HepG2 (cell line): ENCODE measurements at regions not wholly inside any gene's neighbourhood (a gene's known extent, or its start where the extent isn't known, plus 50 kb on each side); places are given as distances from the start of the nearest gene placed in this dataset.

Source experiments
- ATAC-seq: fragments of 200-7000 bp; cut with Tn5 transposase; 3 replicates; pipeline ENCODE4 v1.9.1; 2020; ENCODE audit warnings: mild to moderate bottlenecking, moderate library complexity
- BruUV-seq: library from RNA; stranded (reverse); fragments of 400-500 nt; replicated peaks from 2 replicates; lab custom pipeline; 2021; lab: Mats Ljungman, UMichigan
- CTCF ChIA-PET: fragments of 300-600 bp; formaldehyde crosslinking; extraction: SDS; loops from one replicate; lab custom pipeline; 2021; ENCODE audit warnings: low total read pairs, inconsistent platforms, low intra/inter-chr PET ratio; lab: Yijun Ruan, JAX
- POLR2A ChIA-PET: fragments of 350-600 bp; sonication (Branson Sonifier 250); formaldehyde crosslinking; loops from one replicate; lab custom pipeline; 2020; ENCODE audit warnings: antibody characterized with exemption, inconsistent platforms; lab: Yijun Ruan, JAX
- DNase-seq: peaks from one replicate; pipeline ENCODE4 v3.0.0-alpha.2; 2015; ENCODE audit warnings: low spot score
- FAIRE-seq: peaks from 3 replicates; lab custom pipeline; 2011; peaks lifted over from hg19 to GRCh38; lab: Jason Lieb, UNC
- H2AFZ ChIP-seq: one replicate; pipeline ENCODE4 v1.6.1; 2011; ENCODE audit warnings: low read length, inconsistent platforms
- H3K27ac ChIP-seq: fragments of 300-600 bp; 3 replicates; pipeline ENCODE4 v1.8.0; 2011; ENCODE audit warnings: mixed run types, mild to moderate bottlenecking, mixed read lengths, low read length, inconsistent platforms; ENCODE audit not compliant: insufficient read depth; ENCODE audit errors: extremely low read length
- H3K27me3 ChIP-seq, 2 experiments: fragments of 200-600 bp in 1 of 2; 2 replicates in 1 of 2; 3 replicates in 1 of 2; pipeline versions ENCODE4 v1.6.0 to v1.8.0; 2011; ENCODE audit warnings: low read length in 2 of 2, mild to moderate bottlenecking in 2 of 2, moderate library complexity in 2 of 2, inconsistent platforms in 1 of 2; ENCODE audit not compliant: insufficient read depth in 2 of 2, control insufficient read depth in 1 of 2
- H3K36me3 ChIP-seq, 2 experiments: fragments of 200-600 bp in 1 of 2; replicated peaks in 1 of 2; 2 replicates in 1 of 2; 3 replicates in 1 of 2; pipeline versions ENCODE4 v1.5.1 to v1.8.0; 2011; ENCODE audit warnings: low read length in 2 of 2, inconsistent platforms in 1 of 2; ENCODE audit not compliant: insufficient read depth in 2 of 2, control insufficient read depth in 1 of 2
- H3K4me1 ChIP-seq: 2 replicates; pipeline ENCODE4 v1.5.1; 2012; ENCODE audit warnings: low read length, inconsistent platforms; ENCODE audit not compliant: insufficient read depth
- H3K4me2 ChIP-seq: 2 replicates; pipeline ENCODE4 v1.6.0; 2011; ENCODE audit warnings: low read depth, low read length, inconsistent platforms
- H3K4me3 ChIP-seq, 3 experiments: fragments of 200-600 bp in 1 of 3; sonication (generic), shearing (Covaris generic) in 1 of 3; replicated peaks in 1 of 3; 2 replicates each; pipeline ENCODE4 v1.5.1; 2011 to 2016; ENCODE audit warnings: low read length in 3 of 3, inconsistent platforms in 2 of 3, low read depth in 2 of 3, mild to moderate bottlenecking in 2 of 3, control low read depth in 1 of 3, mixed read lengths in 1 of 3; ENCODE audit not compliant: insufficient read depth in 1 of 3
- H3K79me2 ChIP-seq: one replicate; pipeline ENCODE4 v1.6.1; 2011; ENCODE audit warnings: low read length, inconsistent platforms; ENCODE audit not compliant: insufficient read depth
- H3K9ac ChIP-seq: 2 replicates; pipeline ENCODE4 v1.6.0; 2011; ENCODE audit warnings: mild to moderate bottlenecking, low read depth, low read length, inconsistent platforms; ENCODE audit not compliant: insufficient read depth
- H3K9me3 ChIP-seq: 2 replicates; pipeline ENCODE4 v1.5.1; 2012; ENCODE audit warnings: mild to moderate bottlenecking, low read length
- H4K20me1 ChIP-seq: 2 replicates; pipeline ENCODE4 v1.6.0; 2011; ENCODE audit warnings: inconsistent platforms, mild to moderate bottlenecking, low read length, moderate library complexity; ENCODE audit not compliant: insufficient read depth
- ADNP ChIP-seq: sonication (generic); formaldehyde crosslinking; IDR thresholded peaks from 2 replicates; pipeline ENCODE4 v1.4.0; 2020; ENCODE audit warnings: missing genetic modification reagents
- KDM3A ChIP-seq: IDR thresholded peaks from 2 replicates; pipeline ENCODE4 v1.6.1; 2018; ENCODE audit warnings: low read depth, missing compliant biosample characterization
- PAF1 ChIP-seq: IDR thresholded peaks from 2 replicates; pipeline ENCODE4 v1.6.1; 2016; ENCODE audit warnings: missing genetic modification reagents, missing compliant biosample characterization
- RBM39 ChIP-seq: fragments of 200-400 bp; formaldehyde crosslinking; IDR thresholded peaks from one replicate; pipeline ENCODE4 v1.6.1; 2018; ENCODE audit warnings: antibody characterized with exemption, mild to moderate bottlenecking, low read depth, low read length; ENCODE audit not compliant: poor library complexity, severe bottlenecking
- SOX6 ChIP-seq, 2 experiments: fragments of 450-650 bp in 1 of 2; sonication (generic) in 1 of 2; formaldehyde crosslinking in 1 of 2; IDR thresholded peaks; 2 replicates each; pipeline versions ENCODE4 v1.4.0 to v1.6.1; 2017 to 2020; ENCODE audit warnings: antibody characterized with exemption in 1 of 2, mild to moderate bottlenecking in 1 of 2, missing genetic modification reagents in 1 of 2
- SRSF9 ChIP-seq: fragments of 200-400 bp; formaldehyde crosslinking; IDR thresholded peaks from 2 replicates; pipeline ENCODE4 v1.6.1; 2018; ENCODE audit warnings: borderline replicate concordance, mild to moderate bottlenecking, low read depth, low read length; ENCODE audit not compliant: insufficient read depth, poor library complexity, severe bottlenecking
- TCF12 ChIP-seq, 2 experiments: fragments of 450-650 bp in 1 of 2; sonication (generic) in 1 of 2; formaldehyde crosslinking in 1 of 2; IDR thresholded peaks; 2 replicates each; pipeline versions ENCODE4 v1.6.1 to v1.8.0; 2017 to 2022; ENCODE audit warnings: antibody characterized with exemption in 1 of 2, mild to moderate bottlenecking in 1 of 2, missing genetic modification reagents in 1 of 2, moderate library complexity in 1 of 2
- TSC22D2 ChIP-seq: sonication (generic); formaldehyde crosslinking; IDR thresholded peaks from 2 replicates; pipeline ENCODE4 v1.5.1; 2020; ENCODE audit warnings: missing genetic modification reagents, mild to moderate bottlenecking, borderline replicate concordance
- ZNF367 ChIP-seq: sonication (generic); formaldehyde crosslinking; IDR thresholded peaks from 2 replicates; pipeline ENCODE4 v1.4.0; 2020; ENCODE audit warnings: missing genetic modification reagents, borderline replicate concordance
- ZNF501 ChIP-seq: sonication (generic); formaldehyde crosslinking; IDR thresholded peaks from 2 replicates; pipeline ENCODE4 v1.5.1; 2020; ENCODE audit warnings: mild to moderate bottlenecking, moderate library complexity, missing genetic modification reagents
- ZSCAN12 ChIP-seq: sonication (generic); formaldehyde crosslinking; IDR thresholded peaks from 2 replicates; pipeline ENCODE4 v1.9.0; 2021; ENCODE audit warnings: mild to moderate bottlenecking, missing genetic modification reagents
- ZSCAN9 ChIP-seq: IDR thresholded peaks from 2 replicates; pipeline ENCODE4 v1.6.1; 2016; ENCODE audit warnings: borderline replicate concordance
- WGBS: methylation state at CpG from one replicate; pipeline ENCODE4 v1.1.6; 2017; ENCODE audit warnings: low lambda C conversion rate; 5-methylcytosine and 5-hydroxymethylcytosine counted together
- in situ Hi-C: cut with HindIII; loops from 2 replicates; pipeline ENCODE4 v1.10.0; 2017; ENCODE audit warnings: low pct_unique_long_range_greater_than_20kb; ENCODE audit not compliant: extremely low pct_ligation_motif_present
- intact Hi-C: fragments of 100-400 bp; cut with micrococcal nuclease; formaldehyde crosslinking; loops from one replicate; pipeline ENCODE4 v1.10.0; 2022; ENCODE audit not compliant: unreplicated experiment
- TF ChIP-seq, protein P1 (sequence below): IDR thresholded peaks from 2 replicates; pipeline ENCODE4 v1.6.1; 2016; ENCODE audit warnings: missing compliant biosample characterization, missing genetic modification reagents, borderline replicate concordance
- TF ChIP-seq, protein P2 (sequence below): sonication (generic); formaldehyde crosslinking; IDR thresholded peaks from 2 replicates; pipeline ENCODE4 v1.8.1; 2023; ENCODE audit warnings: mild to moderate bottlenecking, missing genetic modification reagents, borderline replicate concordance
- TF ChIP-seq, protein P3 (sequence below): sonication (generic); formaldehyde crosslinking; IDR thresholded peaks from 2 replicates; pipeline ENCODE4 v1.4.0; 2020; ENCODE audit warnings: mild to moderate bottlenecking, missing genetic modification reagents

DNA sequence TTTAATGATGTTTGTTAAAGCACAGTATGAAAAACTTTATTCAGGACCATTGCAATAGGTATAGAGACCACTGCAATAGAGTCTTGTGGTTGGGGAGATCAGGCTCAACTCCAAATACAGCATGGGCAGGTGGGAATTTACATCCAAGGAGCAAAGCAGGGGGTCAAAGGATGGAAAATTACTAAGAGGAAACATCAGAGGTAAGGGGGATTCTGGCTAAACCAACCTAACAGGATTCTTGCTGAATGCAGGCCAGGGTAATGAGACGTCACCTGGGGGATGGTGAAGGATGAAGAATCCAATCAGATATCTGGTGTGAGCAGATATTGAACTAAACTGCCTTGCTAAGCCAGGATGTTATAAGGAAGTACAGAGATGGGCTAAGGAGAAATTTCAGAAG is 126.6 kb upstream of the MIR17HG start:
- TF ChIP-seq ADNP (CRISPR knock-in tag) = no peak
- no peak for TF ChIP-seq PAF1 (CRISPR knock-in tag)
- no peak for TF ChIP-seq ZNF501 (CRISPR knock-in tag)
- TF ChIP-seq TSC22D2 (CRISPR knock-in tag) = no peak
- no peak for TF ChIP-seq ZNF367
- TF ChIP-seq, protein P1, sequence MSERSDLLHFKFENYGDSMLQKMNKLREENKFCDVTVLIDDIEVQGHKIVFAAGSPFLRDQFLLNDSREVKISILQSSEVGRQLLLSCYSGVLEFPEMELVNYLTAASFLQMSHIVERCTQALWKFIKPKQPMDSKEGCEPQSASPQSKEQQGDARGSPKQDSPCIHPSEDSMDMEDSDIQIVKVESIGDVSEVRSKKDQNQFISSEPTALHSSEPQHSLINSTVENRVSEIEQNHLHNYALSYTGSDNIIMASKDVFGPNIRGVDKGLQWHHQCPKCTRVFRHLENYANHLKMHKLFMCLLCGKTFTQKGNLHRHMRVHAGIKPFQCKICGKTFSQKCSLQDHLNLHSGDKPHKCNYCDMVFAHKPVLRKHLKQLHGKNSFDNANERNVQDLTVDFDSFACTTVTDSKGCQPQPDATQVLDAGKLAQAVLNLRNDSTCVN (CRISPR knock-in tag) = no peak
- TF ChIP-seq, protein P2, sequence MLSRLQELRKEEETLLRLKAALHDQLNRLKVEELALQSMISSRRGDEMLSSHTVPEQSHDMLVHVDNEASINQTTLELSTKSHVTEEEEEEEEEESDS = no peak
- TF ChIP-seq ZSCAN9 (CRISPR knock-in tag) = no peak
- no peak for TF ChIP-seq SRSF9
- TF ChIP-seq, protein P3, sequence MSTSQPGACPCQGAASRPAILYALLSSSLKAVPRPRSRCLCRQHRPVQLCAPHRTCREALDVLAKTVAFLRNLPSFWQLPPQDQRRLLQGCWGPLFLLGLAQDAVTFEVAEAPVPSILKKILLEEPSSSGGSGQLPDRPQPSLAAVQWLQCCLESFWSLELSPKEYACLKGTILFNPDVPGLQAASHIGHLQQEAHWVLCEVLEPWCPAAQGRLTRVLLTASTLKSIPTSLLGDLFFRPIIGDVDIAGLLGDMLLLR = no peak
- TF ChIP-seq RBM39 = no peak
- TF ChIP-seq SOX6 (IDR thresholded peaks at IDR 0.05) = no peak
- no peak for TF ChIP-seq SOX6 (CRISPR knock-in tag; IDR thresholded peaks at IDR 0.05)
- no peak for TF ChIP-seq KDM3A
- TF ChIP-seq TCF12 (IDR thresholded peaks at IDR 0.05) = no peak
- no peak for TF ChIP-seq TCF12 (CRISPR knock-in tag; IDR thresholded peaks at IDR 0.05)
- TF ChIP-seq ZSCAN12 (CRISPR knock-in tag) = no peak
- H3K4me1 ChIP-seq = no peaks in the 10 kb centered on the region
- FAIRE-seq (no peak), DNase-seq (no peak), ATAC-seq (no peak)
- intact Hi-C loops (no loop called here), in situ Hi-C loops (no loop called here)
- H3K36me3 ChIP-seq = no peaks in the 10 kb centered on the region
- H3K9me3 ChIP-seq = no peaks in the 10 kb centered on the region
- no peak overlapping the region for H3K4me3 ChIP-seq
- ChIA-PET POLR2A (no interaction called here), CTCF (no interaction called here)
- H3K4me2 ChIP-seq = no peak overlapping the region
- no peak overlapping the region for H3K9ac ChIP-seq
- H2AFZ ChIP-seq = no peak overlapping the region
- BruUV-seq = no TSS peak
- H3K27me3 ChIP-seq = no peaks in the 10 kb centered on the region; a peak in 1 of 5 replicates
- H3K27ac ChIP-seq = no peak overlapping the region
- no peaks in the 10 kb centered on the region for H3K79me2 ChIP-seq
- WGBS = 0% methylated on average over 1 of the region's 1 CpG
- no peaks in the 10 kb centered on the region for H4K20me1 ChIP-seq
